Spinal cord (tissue), 9 donors: ENCODE measurements at regions not wholly inside any gene's neighbourhood (a gene's known extent, or its start where the extent isn't known, plus 50 kb on each side); places are given as distances from the start of the nearest gene placed in this dataset.

Source experiments
- DNase-seq, 6 donors: peaks; one replicate each; pipeline versions ENCODE4 v3.0.0 to v3.0.0-alpha.2; 2013 to 2015; ENCODE audit warnings: low spot score in 6 of 6, low read depth in 4 of 6
- H3K27ac ChIP-seq: one replicate; pipeline ENCODE4 v1.5.1; 2013; ENCODE audit warnings: low read depth, low read length, control low read depth
- H3K27me3 ChIP-seq: one replicate; pipeline ENCODE4 v1.6.1; 2013; ENCODE audit warnings: low read length; ENCODE audit not compliant: control insufficient read depth, insufficient read depth
- H3K36me3 ChIP-seq: one replicate; pipeline ENCODE4 v1.6.1; 2013; ENCODE audit warnings: low read length; ENCODE audit not compliant: control insufficient read depth, insufficient read depth
- H3K4me1 ChIP-seq: one replicate; pipeline ENCODE4 v1.6.1; 2013; ENCODE audit warnings: low read length; ENCODE audit not compliant: control insufficient read depth, insufficient read depth
- H3K4me3 ChIP-seq: one replicate; pipeline ENCODE4 v1.5.1; 2013; ENCODE audit warnings: low read depth, low read length, control low read depth
- H3K9me3 ChIP-seq: one replicate; pipeline ENCODE4 v1.6.1; 2013; ENCODE audit warnings: low read length; ENCODE audit not compliant: control insufficient read depth, insufficient read depth
- WGBS: methylation state at CpG from one replicate; pipeline ENCODE4 v1.1.5; 2013; ENCODE audit warnings: missing lambda C conversion rate; ENCODE audit not compliant: insufficient coverage; 5-methylcytosine and 5-hydroxymethylcytosine counted together
- donor health status: healthy.

GRCh38 chrX:20739038-20739745 lies 472.5 kb upstream of the RPS6KA3 start:
- Histone ChIP-seq H3K27me3 (peaks cover 2% of the 10 kb centered on the region), H3K9me3 (no peaks in the 10 kb centered on the region), H3K27ac (no peak overlapping the region), H3K4me3 (no peak overlapping the region), H3K36me3 (no peaks in the 10 kb centered on the region), H3K4me1 (no peaks in the 10 kb centered on the region)
- 75% methylated on average over 2 of the region's 3 CpGs for WGBS
- DNase-seq: peak in 2 of 6 donors; percentile 14 to 29

GRCh38 chrX:20729416-20729815 lies 462.7 kb upstream of the RPS6KA3 start:
- WGBS: no CpG with 5 or more reads among the region's 1 CpG
- Histone ChIP-seq H3K9me3 (no peaks in the 10 kb centered on the region), H3K36me3 (no peaks in the 10 kb centered on the region), H3K4me3 (no peak overlapping the region), H3K4me1 (no peaks in the 10 kb centered on the region), H3K27me3 (no peaks in the 10 kb centered on the region), H3K27ac (no peak overlapping the region)
- no peak for DNase-seq

GRCh38 chrX:20727447-20727846 lies 460.7 kb upstream of the RPS6KA3 start:
- no peaks in the 10 kb centered on the region for H3K36me3 ChIP-seq
- DNase-seq: no peak
- WGBS: no CpG with 5 or more reads among the region's 1 CpG
- H3K4me1 ChIP-seq: no peaks in the 10 kb centered on the region
- no peak overlapping the region for H3K4me3 ChIP-seq
- no peaks in the 10 kb centered on the region for H3K27me3 ChIP-seq
- no peak overlapping the region for H3K27ac ChIP-seq
- no peaks in the 10 kb centered on the region for H3K9me3 ChIP-seq

GRCh38 chrX:20720954-20721626 lies 454.4 kb upstream of the RPS6KA3 start:
- H3K9me3 ChIP-seq: no peaks in the 10 kb centered on the region
- H3K4me3 ChIP-seq: no peak overlapping the region
- no peaks in the 10 kb centered on the region for H3K4me1 ChIP-seq
- DNase-seq: no peak
- WGBS: 66% methylated on average over 2 of the region's 2 CpGs
- no peaks in the 10 kb centered on the region for H3K27me3 ChIP-seq
- no peaks in the 10 kb centered on the region for H3K36me3 ChIP-seq
- H3K27ac ChIP-seq: no peak overlapping the region

- Histone ChIP-seq H3K36me3 (no peaks in the 10 kb centered on the region), H3K4me3 (no peak overlapping the region), H3K27ac (no peak overlapping the region), H3K27me3 (no peaks in the 10 kb centered on the region), H3K4me1 (no peaks in the 10 kb centered on the region), H3K9me3 (no peaks in the 10 kb centered on the region)
- peak in 2 of 6 donors; percentile 6 to 34 for DNase-seq
- WGBS: 0% methylated on average over 1 of the region's 3 CpGs
Measured at GRCh38 chrX:20718592-20719380, 452.1 kb upstream of the RPS6KA3 start.

- no peak for DNase-seq
- H3K27me3 ChIP-seq: no peaks in the 10 kb centered on the region
- H3K4me1 ChIP-seq: no peaks in the 10 kb centered on the region
- WGBS: 71% methylated on average over 1 of the region's 3 CpGs
- H3K36me3 ChIP-seq: no peaks in the 10 kb centered on the region
- no peaks in the 10 kb centered on the region for H3K9me3 ChIP-seq
- no peak overlapping the region for H3K27ac ChIP-seq
- no peak overlapping the region for H3K4me3 ChIP-seq
Measured at GRCh38 chrX:20715176-20715575, 448.5 kb upstream of the RPS6KA3 start.

GRCh38 chrX:20712811-20713210 lies 446.1 kb upstream of the RPS6KA3 start:
- Histone ChIP-seq H3K4me3 (no peak overlapping the region), H3K4me1 (no peaks in the 10 kb centered on the region), H3K27me3 (no peaks in the 10 kb centered on the region), H3K27ac (no peak overlapping the region), H3K36me3 (no peaks in the 10 kb centered on the region), H3K9me3 (no peaks in the 10 kb centered on the region)
- no CpG with 5 or more reads among the region's 1 CpG for WGBS
- DNase-seq: no peak

GRCh38 chrX:20711366-20711765 lies 444.7 kb upstream of the RPS6KA3 start:
- Histone ChIP-seq H3K36me3 (no peaks in the 10 kb centered on the region), H3K4me1 (no peaks in the 10 kb centered on the region), H3K27me3 (no peaks in the 10 kb centered on the region), H3K4me3 (no peak overlapping the region), H3K9me3 (no peaks in the 10 kb centered on the region), H3K27ac (no peak overlapping the region)
- WGBS: 33% methylated on average over 1 of the region's 3 CpGs
- no peak for DNase-seq

- H3K9me3 ChIP-seq: no peaks in the 10 kb centered on the region
- no peaks in the 10 kb centered on the region for H3K4me1 ChIP-seq
- H3K36me3 ChIP-seq: no peaks in the 10 kb centered on the region
- H3K27me3 ChIP-seq: no peaks in the 10 kb centered on the region
- DNase-seq: no peak
- H3K27ac ChIP-seq: no peak overlapping the region
- no peak overlapping the region for H3K4me3 ChIP-seq
- 52% methylated on average over 2 of the region's 2 CpGs for WGBS
Measured at GRCh38 chrX:20693078-20693477, 426.4 kb upstream of the RPS6KA3 start.
